Chondrocyte (in vitro differentiated cells): ENCODE measurements at regions not wholly inside any gene's neighbourhood (a gene's known extent, or its start where the extent isn't known, plus 50 kb on each side); places are given as distances from the start of the nearest gene placed in this dataset.

Source experiments
- DNase-seq: peaks from one replicate; pipeline ENCODE4 v3.0.0; 2021; ENCODE audit warnings: mixed read lengths, low spot score
- H3K27ac Mint-ChIP-seq: one replicate; pipeline ENCODE4 v1.8.0; 2021; ENCODE audit warnings: mild to moderate bottlenecking, moderate library complexity, mixed read lengths; ENCODE audit not compliant: unreplicated experiment
- H3K27me3 Mint-ChIP-seq: 2 replicates; pipeline ENCODE4 v1.8.0; 2021; ENCODE audit warnings: low read depth, mixed read lengths
- H3K36me3 Mint-ChIP-seq: 2 replicates; pipeline ENCODE4 v1.8.0; 2021; ENCODE audit warnings: low read depth, mixed read lengths
- H3K4me1 Mint-ChIP-seq: 2 replicates; pipeline ENCODE4 v1.8.0; 2021; ENCODE audit warnings: low read depth, mild to moderate bottlenecking, mixed read lengths
- H3K4me3 Mint-ChIP-seq: one replicate; pipeline ENCODE4 v1.8.0; 2021; ENCODE audit warnings: mild to moderate bottlenecking, moderate library complexity, mixed read lengths; ENCODE audit not compliant: unreplicated experiment
- H3K9me3 Mint-ChIP-seq: 2 replicates; pipeline ENCODE4 v1.8.0; 2021; ENCODE audit warnings: low read depth, mixed read lengths
- CTCF ChIP-seq: fragments of 200-600 bp; sonication (generic); IDR thresholded peaks from 2 replicates; pipeline ENCODE4 v1.5.0; 2021; ENCODE audit warnings: antibody characterized with exemption, mild to moderate bottlenecking, moderate library complexity

GRCh38 chrX:66920296-66920695 lies 281.4 kb upstream of the EDA2R start:
- TF ChIP-seq CTCF, result no peak
- no peaks in the 10 kb centered on the region for H3K4me1 Mint-ChIP-seq

GRCh38 chrX:66919280-66919832 lies 280.5 kb upstream of the EDA2R start:
- no peaks in the 10 kb centered on the region for H3K36me3 Mint-ChIP-seq
- H3K4me1 Mint-ChIP-seq, result no peaks in the 10 kb centered on the region
- no peak overlapping the region for H3K4me3 Mint-ChIP-seq
- DNase-seq, result no peak
- no peaks in the 10 kb centered on the region for H3K27me3 Mint-ChIP-seq
- TF ChIP-seq CTCF, result no peak
- H3K9me3 Mint-ChIP-seq, result peaks cover 50% of the 10 kb centered on the region
- H3K27ac Mint-ChIP-seq, result no peak overlapping the region

More at GRCh38 chrX:66920296-66920695, 281.4 kb upstream of the EDA2R start:
- H3K9me3 Mint-ChIP-seq, result peaks cover 45% of the 10 kb centered on the region
- no peaks in the 10 kb centered on the region for H3K27me3 Mint-ChIP-seq
- no peak overlapping the region for H3K27ac Mint-ChIP-seq
- no peak for DNase-seq
- H3K4me3 Mint-ChIP-seq, result no peak overlapping the region
- no peaks in the 10 kb centered on the region for H3K36me3 Mint-ChIP-seq

DNA sequence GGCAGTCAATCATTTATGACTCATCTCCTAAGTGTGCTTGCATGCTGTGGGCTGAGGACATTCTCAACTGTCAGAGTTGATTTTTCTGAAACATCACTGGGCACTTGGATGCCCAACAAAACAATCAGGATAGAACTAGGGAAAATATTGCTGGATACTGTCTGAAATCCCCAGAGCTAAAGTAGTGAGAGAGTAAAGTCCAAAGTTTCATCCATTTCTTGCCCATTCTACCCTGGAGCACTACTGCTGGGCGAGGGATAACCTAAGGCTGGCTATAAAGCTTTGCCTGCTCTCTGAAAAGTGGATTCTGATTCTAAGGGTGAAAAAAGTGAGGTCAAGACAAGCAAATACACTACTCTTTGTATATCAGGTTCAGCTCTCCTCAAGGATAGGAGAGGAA lies 279.6 kb upstream of the EDA2R start:
- Mint-ChIP-seq H3K4me1 (no peaks in the 10 kb centered on the region), H3K4me3 (no peak overlapping the region), H3K27ac (no peak overlapping the region), H3K9me3 (peaks cover 44% of the 10 kb centered on the region), H3K27me3 (no peaks in the 10 kb centered on the region), H3K36me3 (no peaks in the 10 kb centered on the region)
- no peak for DNase-seq
- no peak for TF ChIP-seq CTCF

DNA sequence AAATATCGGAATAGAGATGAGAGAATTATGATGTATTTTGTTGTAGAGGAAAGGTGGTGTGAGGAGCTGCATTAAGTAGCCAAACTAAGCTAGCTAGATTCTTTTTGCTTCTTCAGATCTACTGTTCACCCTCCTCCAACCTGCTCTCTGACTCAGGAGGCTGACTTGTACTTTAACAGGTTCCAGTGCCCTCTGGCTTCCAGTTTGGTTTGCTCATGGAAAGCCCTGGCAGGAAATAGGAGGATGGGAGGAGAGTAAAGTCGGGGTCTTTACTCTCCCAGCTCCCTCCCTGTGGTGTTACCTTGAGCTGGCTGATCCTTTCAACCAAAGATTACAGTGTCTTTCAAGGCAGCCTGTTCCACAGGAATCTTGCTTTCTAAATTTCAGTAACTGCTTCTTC lies 277.0 kb upstream of the EDA2R start:
- no peak for TF ChIP-seq CTCF
- peaks cover 42% of the 10 kb centered on the region for H3K9me3 Mint-ChIP-seq

GRCh38 chrX:66914080-66914479 lies 275.2 kb upstream of the EDA2R start:
- Mint-ChIP-seq H3K27me3 (no peaks in the 10 kb centered on the region), H3K27ac (no peak overlapping the region), H3K4me3 (no peak overlapping the region), H3K9me3 (peaks cover 39% of the 10 kb centered on the region), H3K36me3 (no peaks in the 10 kb centered on the region), H3K4me1 (no peaks in the 10 kb centered on the region)
- DNase-seq, result no peak
- no peak for TF ChIP-seq CTCF

More for the DNA sequence above, 277.0 kb upstream of the EDA2R start:
- H3K27me3 Mint-ChIP-seq, result no peaks in the 10 kb centered on the region
- no peaks in the 10 kb centered on the region for H3K4me1 Mint-ChIP-seq
- no peak overlapping the region for H3K4me3 Mint-ChIP-seq
- no peak for DNase-seq
- no peak overlapping the region for H3K27ac Mint-ChIP-seq
- H3K36me3 Mint-ChIP-seq, result no peaks in the 10 kb centered on the region
